Rectal smooth muscle tissue (tissue), 1 donor: ENCODE measurements at regions not wholly inside any gene's neighbourhood (a gene's known extent, or its start where the extent isn't known, plus 50 kb on each side); places are given as distances from the start of the nearest gene placed in this dataset.
"Not testable (repeated sequence)": the region's sequence is repeated elsewhere in the genome, so short reads cannot be mapped to it uniquely, and the experiment has no call there.

Experiments used
- H3K27ac ChIP-seq: one replicate; pipeline ENCODE4 v1.7.0; 2013; ENCODE audit warnings: low read depth, low read length, inconsistent platforms
- H3K27me3 ChIP-seq: one replicate; pipeline ENCODE4 v1.7.0; 2013; ENCODE audit warnings: low read length; ENCODE audit not compliant: control insufficient read depth, insufficient read depth
- H3K36me3 ChIP-seq: one replicate; pipeline ENCODE4 v1.7.0; 2013; ENCODE audit warnings: low read length; ENCODE audit not compliant: control insufficient read depth, insufficient read depth
- H3K4me1 ChIP-seq: one replicate; pipeline ENCODE4 v1.7.0; 2013; ENCODE audit warnings: low read length; ENCODE audit not compliant: control insufficient read depth, insufficient read depth
- H3K4me3 ChIP-seq: one replicate; pipeline ENCODE4 v1.7.0; 2013; ENCODE audit warnings: low read length
- H3K9ac ChIP-seq: one replicate; pipeline ENCODE4 v1.7.0; 2013; ENCODE audit warnings: low read length

GRCh38 chr1:115530407-115530806 lies 111.4 kb upstream of the VANGL1 start:
- no peaks in the 10 kb centered on the region for H3K4me1 ChIP-seq
- no peak overlapping the region for H3K27ac ChIP-seq
- H3K36me3 ChIP-seq: no peaks in the 10 kb centered on the region
- no peaks in the 10 kb centered on the region for H3K27me3 ChIP-seq
- no peak overlapping the region for H3K9ac ChIP-seq
- H3K4me3 ChIP-seq: no peak overlapping the region

GRCh38 chr1:115529216-115529897 lies 112.4 kb upstream of the VANGL1 start:
- no peak overlapping the region for H3K27ac ChIP-seq
- no peaks in the 10 kb centered on the region for H3K27me3 ChIP-seq
- H3K4me1 ChIP-seq: no peaks in the 10 kb centered on the region
- H3K36me3 ChIP-seq: no peaks in the 10 kb centered on the region
- H3K9ac ChIP-seq: no peak overlapping the region
- H3K4me3 ChIP-seq: no peak overlapping the region

DNA sequence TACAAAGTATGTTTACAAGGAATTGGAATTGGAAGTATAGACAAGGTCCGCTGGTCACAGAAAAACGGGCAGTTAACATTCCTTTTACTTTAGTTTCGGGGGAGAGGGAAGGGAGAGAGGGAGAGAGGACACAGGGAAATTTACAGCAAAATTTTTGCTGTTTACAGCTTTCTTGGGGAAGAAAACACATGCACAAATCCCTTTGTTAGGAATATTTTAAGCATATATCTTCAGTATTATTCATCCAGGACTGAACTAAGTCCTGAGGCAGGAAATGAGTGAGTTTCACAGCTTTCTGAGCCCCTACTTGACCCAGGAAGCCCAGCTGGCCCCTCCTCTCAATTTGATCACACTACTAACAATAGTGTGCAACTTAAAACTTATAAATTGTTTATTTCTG lies 113.4 kb upstream of the VANGL1 start:
- not testable (repeated sequence) for H3K4me3 ChIP-seq, H3K27me3 ChIP-seq, H3K27ac ChIP-seq, H3K9ac ChIP-seq, H3K36me3 ChIP-seq, H3K4me1 ChIP-seq

DNA sequence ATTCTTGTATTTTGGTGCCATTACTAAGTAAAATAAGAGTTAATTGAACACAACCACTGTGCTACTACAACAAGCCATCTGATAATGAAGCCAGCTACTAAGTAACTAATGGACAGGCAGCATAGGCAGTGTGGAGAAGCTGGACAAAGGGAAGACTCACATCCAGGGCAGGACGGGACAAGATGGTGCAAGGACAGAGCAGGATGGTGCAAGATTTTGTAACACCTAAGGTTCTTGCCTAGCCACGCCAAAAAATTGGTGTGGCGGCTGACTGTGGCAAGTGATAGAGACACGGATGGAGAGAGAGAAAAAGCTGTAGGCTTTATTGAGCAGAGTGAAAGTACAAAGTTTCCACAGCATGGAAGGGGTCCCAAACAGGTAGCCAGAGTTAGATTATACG lies 114.0 kb upstream of the VANGL1 start:
- Histone ChIP-seq H3K27ac (no peak overlapping the region), H3K4me3 (no peak overlapping the region), H3K27me3 (no peaks in the 10 kb centered on the region), H3K9ac (no peak overlapping the region), H3K36me3 (no peaks in the 10 kb centered on the region), H3K4me1 (no peaks in the 10 kb centered on the region)

GRCh38 chr1:115526900-115527299 lies 114.9 kb upstream of the VANGL1 start:
- Histone ChIP-seq H3K4me1 (no peaks in the 10 kb centered on the region), H3K9ac (no peak overlapping the region), H3K27ac (no peak overlapping the region), H3K27me3 (no peaks in the 10 kb centered on the region), H3K36me3 (no peaks in the 10 kb centered on the region), H3K4me3 (no peak overlapping the region)

GRCh38 chr1:115524236-115524635 lies 117.5 kb upstream of the VANGL1 start:
- H3K27me3 ChIP-seq: no peaks in the 10 kb centered on the region
- no peak overlapping the region for H3K9ac ChIP-seq
- no peaks in the 10 kb centered on the region for H3K36me3 ChIP-seq
- H3K4me3 ChIP-seq: no peak overlapping the region
- no peaks in the 10 kb centered on the region for H3K4me1 ChIP-seq
- H3K27ac ChIP-seq: no peak overlapping the region

GRCh38 chr1:115522386-115522785 lies 119.4 kb upstream of the VANGL1 start:
- Histone ChIP-seq H3K36me3 (no peaks in the 10 kb centered on the region), H3K4me1 (no peaks in the 10 kb centered on the region), H3K27ac (no peak overlapping the region), H3K27me3 (no peaks in the 10 kb centered on the region), H3K9ac (no peak overlapping the region), H3K4me3 (no peak overlapping the region)

DNA sequence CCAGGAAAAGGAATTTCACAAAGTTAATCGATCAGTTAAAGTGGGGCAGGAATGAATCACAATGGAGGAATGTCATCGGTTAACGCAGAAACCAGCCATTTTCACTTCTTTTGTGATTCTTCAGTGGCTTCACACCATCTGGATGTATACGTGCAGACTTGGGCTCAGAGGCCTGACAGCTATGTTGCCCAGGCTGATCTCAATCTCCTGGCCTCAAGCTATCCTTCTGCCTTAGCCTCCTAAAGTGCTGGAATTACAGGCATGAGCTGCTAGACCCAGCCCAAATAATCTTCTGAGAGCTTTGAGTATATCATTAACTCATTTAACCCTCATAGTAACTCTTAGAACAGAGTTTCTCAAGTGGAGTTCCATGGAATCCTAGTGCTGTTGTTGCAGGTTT lies 126.5 kb upstream of the VANGL1 start:
- no peak overlapping the region for H3K9ac ChIP-seq
- no peak overlapping the region for H3K27ac ChIP-seq
- no peak overlapping the region for H3K4me3 ChIP-seq
- H3K36me3 ChIP-seq: no peaks in the 10 kb centered on the region
- no peaks in the 10 kb centered on the region for H3K4me1 ChIP-seq
- H3K27me3 ChIP-seq: no peaks in the 10 kb centered on the region

DNA sequence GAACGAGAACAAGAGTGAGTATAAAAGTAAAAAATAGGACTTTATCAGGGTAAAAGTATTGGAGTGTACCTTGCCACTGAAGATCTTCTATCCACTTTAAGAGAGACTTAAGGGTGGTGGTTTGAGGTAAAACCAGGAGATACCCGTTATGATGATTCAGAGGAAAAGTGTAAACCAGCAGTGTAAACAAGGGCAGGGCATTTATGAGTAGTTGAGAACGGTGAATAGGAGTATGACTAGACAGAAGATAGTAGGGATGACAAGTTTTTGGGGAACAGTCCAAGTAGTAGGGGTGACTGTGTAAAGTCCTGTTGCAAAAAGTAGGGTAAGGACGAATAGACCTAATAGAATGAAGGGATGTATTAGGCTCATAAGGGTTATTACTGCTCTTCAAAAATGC lies 131.5 kb upstream of the VANGL1 start:
- H3K36me3 ChIP-seq, H3K9ac ChIP-seq, H3K27me3 ChIP-seq, H3K4me1 ChIP-seq, H3K27ac ChIP-seq, H3K4me3 ChIP-seq: not testable (repeated sequence)

DNA sequence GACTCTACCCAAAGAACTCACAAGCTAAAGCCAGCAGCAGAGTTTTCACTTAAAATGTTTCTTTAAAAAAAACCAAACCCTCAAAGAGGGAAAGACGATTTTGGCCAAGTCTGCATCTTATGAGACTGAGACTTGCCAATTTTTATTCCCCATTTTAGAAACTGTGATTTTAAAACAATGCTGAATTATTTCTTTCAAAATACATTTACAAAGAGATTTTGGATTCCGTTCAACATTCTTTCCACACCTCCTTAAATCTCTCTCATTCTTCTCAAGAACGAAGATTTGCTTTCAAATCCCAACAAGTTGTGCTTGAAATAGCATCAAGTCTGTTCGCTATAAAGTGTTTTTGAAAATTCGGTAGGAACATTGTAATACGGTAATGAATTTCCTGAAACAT lies 133.9 kb upstream of the VANGL1 start:
- Histone ChIP-seq H3K4me3 (no peak overlapping the region), H3K4me1 (no peaks in the 10 kb centered on the region), H3K27ac (no peak overlapping the region), H3K9ac (no peak overlapping the region), H3K36me3 (no peaks in the 10 kb centered on the region), H3K27me3 (no peaks in the 10 kb centered on the region)

DNA sequence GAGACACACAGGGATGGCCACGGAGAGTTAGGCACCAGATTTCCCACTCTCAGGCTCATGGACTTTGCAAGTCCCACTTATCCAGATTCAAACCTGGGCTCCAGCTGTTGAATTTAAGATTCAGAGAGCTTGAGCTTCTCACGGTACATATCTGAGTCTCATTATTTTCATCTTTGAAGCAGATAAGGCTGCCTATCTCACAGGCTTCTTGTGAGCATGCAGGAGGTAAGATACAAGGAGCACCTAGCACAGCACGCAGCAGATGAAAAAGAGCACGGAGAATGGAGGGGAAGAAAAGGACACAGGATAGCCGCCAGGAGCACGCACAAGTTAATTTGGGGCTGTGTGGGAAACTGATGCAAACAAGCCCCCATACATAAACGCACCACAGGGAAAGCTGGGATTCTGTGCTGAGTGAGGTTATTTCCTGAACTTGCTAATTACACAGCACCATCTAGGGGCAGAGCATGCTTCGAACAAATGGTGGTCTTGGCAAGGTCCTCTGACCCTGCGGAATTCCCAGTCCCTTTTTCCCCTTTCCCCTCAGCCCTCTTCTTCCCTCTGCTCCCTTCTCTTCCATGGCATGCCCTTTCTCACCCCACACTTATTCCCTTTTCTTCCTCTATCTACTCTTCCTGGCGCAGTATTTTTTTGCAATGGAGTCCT lies 134.7 kb upstream of the VANGL1 start:
- Histone ChIP-seq H3K36me3 (no peaks in the 10 kb centered on the region), H3K27me3 (no peaks in the 10 kb centered on the region), H3K4me3 (no peak overlapping the region), H3K4me1 (no peaks in the 10 kb centered on the region), H3K9ac (no peak overlapping the region), H3K27ac (no peak overlapping the region)

DNA sequence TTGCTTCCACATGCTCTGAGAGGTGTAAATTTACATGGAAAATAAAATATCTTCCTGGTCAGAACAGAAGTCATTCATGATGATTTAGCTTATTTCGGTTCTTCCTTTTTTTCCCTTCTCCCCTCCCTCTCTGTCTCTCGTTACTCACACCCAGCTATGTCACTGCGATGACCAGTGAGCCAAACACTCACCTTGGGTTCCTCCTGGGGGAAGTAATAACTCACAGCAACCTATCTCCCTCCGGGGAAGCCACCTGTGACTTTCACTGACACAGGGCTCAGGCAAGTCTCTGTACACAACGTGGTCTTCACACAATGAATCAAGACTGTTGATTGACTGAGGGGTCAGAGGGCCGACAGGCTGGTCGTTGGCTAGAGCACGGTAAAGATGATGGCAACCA lies 135.3 kb upstream of the VANGL1 start:
- Histone ChIP-seq H3K4me3 (no peak overlapping the region), H3K9ac (no peak overlapping the region), H3K27me3 (no peaks in the 10 kb centered on the region), H3K27ac (no peak overlapping the region), H3K4me1 (no peaks in the 10 kb centered on the region), H3K36me3 (no peaks in the 10 kb centered on the region)

- no peaks in the 10 kb centered on the region for H3K27me3 ChIP-seq
- no peaks in the 10 kb centered on the region for H3K4me1 ChIP-seq
- H3K9ac ChIP-seq: no peak overlapping the region
- H3K36me3 ChIP-seq: no peaks in the 10 kb centered on the region
- no peak overlapping the region for H3K27ac ChIP-seq
- no peak overlapping the region for H3K4me3 ChIP-seq
Measured at GRCh38 chr1:115505148-115505571, 136.6 kb upstream of the VANGL1 start.
